ENCODE measurements at regions not wholly inside any gene's neighbourhood (a gene's known extent, or its start where the extent isn't known, plus 50 kb on each side); places are given as distances from the start of the nearest gene placed in this dataset.

GRCh38 chr3:66149269-66149668 lies 71.5 kb upstream of the SLC25A26 start:
- DNase-seq (ENCODE audit: low read depth in 2 of 2) = peak in 1 of 2 donors; percentile 35
- H3K27me3 ChIP-seq (ENCODE audit: control insufficient read depth, insufficient read depth, low read length) = no peaks in the 10 kb centered on the region

DNA sequence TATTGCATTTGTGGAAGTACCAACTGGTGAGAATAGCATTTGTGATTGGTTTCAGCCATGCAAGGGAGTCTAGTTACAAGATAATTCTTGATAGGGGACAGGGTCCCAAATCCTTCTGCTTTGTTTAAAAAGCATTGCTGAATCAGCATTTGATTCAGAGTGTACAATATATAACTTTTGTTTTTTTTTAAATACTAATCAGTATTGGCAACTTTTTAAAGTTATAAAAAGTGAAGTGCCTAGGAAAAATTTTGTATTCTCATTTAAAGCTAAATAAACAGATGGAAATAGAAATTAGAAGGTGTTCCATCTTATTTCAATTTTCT lies 75.4 kb upstream of the SLC25A26 start:
- no peak overlapping the region for H2AFZ ChIP-seq (ENCODE audit: low read length)
- peaks cover 3% of the 10 kb centered on the region for H3K4me1 ChIP-seq (ENCODE audit: control insufficient read depth, extremely low read depth, insufficient read depth, low read length)
- no peak overlapping the region for H3K4me2 ChIP-seq (ENCODE audit: extremely low read depth, insufficient read depth, low read length)
- no peaks in the 10 kb centered on the region for H3K27me3 ChIP-seq (ENCODE audit: control insufficient read depth, insufficient read depth, low read length)
- no peak for TF ChIP-seq EZH2 (IDR thresholded peaks at IDR 0.05; ENCODE audit: low read length, missing control alignments)
- TF ChIP-seq CTCF (conservative IDR thresholded peaks at IDR 0.05 in 1 of 2, IDR thresholded peaks at IDR 0.05 in 1 of 2; ENCODE audit: low read depth in 1 of 2, low read length in 2 of 2) = no peak
- H3K9me3 ChIP-seq (ENCODE audit: control insufficient read depth, insufficient read depth, low read depth, low read length) = no peaks in the 10 kb centered on the region
- no peak for DNase-seq (ENCODE audit: low read depth in 2 of 2)
- no peaks in the 10 kb centered on the region for H3K79me2 ChIP-seq (ENCODE audit: control insufficient read depth, insufficient read depth, low read length)
- no peak overlapping the region for H3K27ac ChIP-seq (ENCODE audit: insufficient read depth, low read length)
- no peak overlapping the region for H3K4me3 ChIP-seq (replicated peaks in 1 of 4; ENCODE audit: control extremely low read depth in 1 of 4, insufficient read depth in 1 of 4, low read depth in 3 of 4, low read length in 4 of 4)
- H3K36me3 ChIP-seq (ENCODE audit: control insufficient read depth, insufficient read depth, low read length) = no peaks in the 10 kb centered on the region
- no peak overlapping the region for H3K9ac ChIP-seq (ENCODE audit: insufficient read depth, low read length)
- H4K20me1 ChIP-seq (ENCODE audit: control insufficient read depth, extremely low read depth, insufficient read depth, low read length) = no peaks in the 10 kb centered on the region

More at GRCh38 chr3:66149269-66149668, 71.5 kb upstream of the SLC25A26 start:
- H3K36me3 ChIP-seq (ENCODE audit: control insufficient read depth, insufficient read depth, low read length) = no peaks in the 10 kb centered on the region
- no peaks in the 10 kb centered on the region for H3K79me2 ChIP-seq (ENCODE audit: control insufficient read depth, insufficient read depth, low read length)
- no peak overlapping the region for H3K4me2 ChIP-seq (ENCODE audit: extremely low read depth, insufficient read depth, low read length)
- H3K9ac ChIP-seq (ENCODE audit: insufficient read depth, low read length) = no peak overlapping the region
- no peaks in the 10 kb centered on the region for H4K20me1 ChIP-seq (ENCODE audit: control insufficient read depth, extremely low read depth, insufficient read depth, low read length)
- H2AFZ ChIP-seq (ENCODE audit: low read length) = no peak overlapping the region
- H3K4me1 ChIP-seq (ENCODE audit: control insufficient read depth, extremely low read depth, insufficient read depth, low read length) = peaks cover 3% of the 10 kb centered on the region
- no peak for TF ChIP-seq EZH2 (IDR thresholded peaks at IDR 0.05; ENCODE audit: low read length, missing control alignments)
- TF ChIP-seq CTCF (conservative IDR thresholded peaks at IDR 0.05 in 1 of 2, IDR thresholded peaks at IDR 0.05 in 1 of 2; ENCODE audit: low read depth in 1 of 2, low read length in 2 of 2) = no peak
- H3K4me3 ChIP-seq (replicated peaks in 1 of 4; ENCODE audit: control extremely low read depth in 1 of 4, insufficient read depth in 1 of 4, low read depth in 3 of 4, low read length in 4 of 4) = no peak overlapping the region
- H3K27ac ChIP-seq (ENCODE audit: insufficient read depth, low read length) = no peak overlapping the region
- H3K9me3 ChIP-seq (ENCODE audit: control insufficient read depth, insufficient read depth, low read depth, low read length) = no peaks in the 10 kb centered on the region

DNA sequence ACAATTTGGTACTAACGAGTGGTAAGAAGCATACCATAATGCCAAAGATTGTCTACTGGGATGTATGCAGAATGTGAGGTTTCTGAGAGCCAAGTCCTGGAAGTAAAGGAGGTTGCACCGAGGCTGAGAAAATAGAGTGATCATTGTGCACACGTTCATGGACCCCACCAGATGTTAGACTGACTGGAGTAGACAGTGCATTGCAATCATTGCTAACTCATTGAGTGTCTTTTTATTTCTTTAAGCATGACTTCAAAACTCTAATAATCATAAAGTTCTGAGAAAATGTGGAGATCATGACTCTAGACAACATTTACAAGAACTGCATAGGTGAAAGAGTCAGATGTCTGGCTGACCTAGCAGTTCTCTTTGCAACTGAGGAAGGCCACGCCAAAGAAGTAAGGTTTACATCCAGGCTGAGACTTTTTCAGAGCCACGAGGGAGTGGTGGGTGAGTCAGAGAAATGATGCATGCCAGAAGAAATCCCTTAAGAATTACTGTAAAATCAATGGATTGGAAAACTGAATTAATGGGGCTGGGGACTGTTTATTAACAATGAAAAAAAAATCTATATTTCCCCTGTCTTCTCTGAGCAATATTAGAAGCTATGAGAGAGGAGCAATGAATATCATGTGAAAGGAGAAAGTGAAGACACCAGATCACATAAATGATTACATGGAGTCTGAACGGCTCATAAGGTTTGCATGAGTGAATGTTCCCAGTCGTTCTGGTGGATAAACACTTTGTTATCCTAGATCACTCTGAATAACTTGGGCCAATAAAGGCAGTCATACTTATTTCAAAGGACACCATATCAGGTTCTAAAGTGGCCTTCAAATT lies 76.0 kb upstream of the SLC25A26 start:
- peak overlapping the region; percentile 9 for H3K4me2 ChIP-seq (ENCODE audit: extremely low read depth, insufficient read depth, low read length)
- DNase-seq (ENCODE audit: low read depth in 2 of 2) = peak; percentile 41 to 69
- H3K36me3 ChIP-seq (ENCODE audit: control insufficient read depth, insufficient read depth, low read length) = no peaks in the 10 kb centered on the region
- H3K9ac ChIP-seq (ENCODE audit: insufficient read depth, low read length) = no peak overlapping the region
- no peaks in the 10 kb centered on the region for H4K20me1 ChIP-seq (ENCODE audit: control insufficient read depth, extremely low read depth, insufficient read depth, low read length)
- H3K27me3 ChIP-seq (ENCODE audit: control insufficient read depth, insufficient read depth, low read length) = no peaks in the 10 kb centered on the region
- H3K27ac ChIP-seq (ENCODE audit: insufficient read depth, low read length) = no peak overlapping the region
- TF ChIP-seq CTCF (conservative IDR thresholded peaks at IDR 0.05 in 1 of 2, IDR thresholded peaks at IDR 0.05 in 1 of 2; ENCODE audit: low read depth in 1 of 2, low read length in 2 of 2) (no peak), EZH2 (IDR thresholded peaks at IDR 0.05; ENCODE audit: low read length, missing control alignments) (no peak)
- no peak overlapping the region for H3K4me3 ChIP-seq (replicated peaks in 1 of 4; ENCODE audit: control extremely low read depth in 1 of 4, insufficient read depth in 1 of 4, low read depth in 3 of 4, low read length in 4 of 4)
- peaks cover 3% of the 10 kb centered on the region for H3K4me1 ChIP-seq (ENCODE audit: control insufficient read depth, extremely low read depth, insufficient read depth, low read length)
- H2AFZ ChIP-seq (ENCODE audit: low read length) = no peak overlapping the region
- H3K9me3 ChIP-seq (ENCODE audit: control insufficient read depth, insufficient read depth, low read depth, low read length) = no peaks in the 10 kb centered on the region
- H3K79me2 ChIP-seq (ENCODE audit: control insufficient read depth, insufficient read depth, low read length) = no peaks in the 10 kb centered on the region
